IMR-90 (cell line): ENCODE measurements at regions not wholly inside any gene's neighbourhood (a gene's known extent, or its start where the extent isn't known, plus 50 kb on each side); places are given as distances from the start of the nearest gene placed in this dataset.

Source experiments
- ATAC-seq: fragments of 200-7000 bp; cut with Tn5 transposase; 2 replicates; pipeline ENCODE4 v1.9.1; 2020; ENCODE audit warnings: low read depth, mild to moderate bottlenecking, moderate library complexity
- BruUV-seq: library from RNA; stranded (reverse); fragments of 400-500 nt; replicated peaks from 2 replicates; lab custom pipeline; 2021; lab: Mats Ljungman, UMichigan
- CTCF ChIA-PET: fragments of 300-600 bp; formaldehyde crosslinking; extraction: SDS; loops from one replicate; lab custom pipeline; 2021; ENCODE audit warnings: antibody characterized with exemption; lab: Yijun Ruan, JAX
- POLR2A ChIA-PET: fragments of 300-600 bp; sonication (Branson Sonifier 250); formaldehyde crosslinking; loops from one replicate; lab custom pipeline; 2022; ENCODE audit warnings: antibody characterized with exemption; ENCODE audit not compliant: unreplicated experiment; lab: Charles Lee
- DNase-seq: peaks from one replicate; pipeline ENCODE4 v3.0.0; 2013
- H2AFZ ChIP-seq: replicated peaks from 2 replicates; pipeline ENCODE3; 2013; ENCODE audit warnings: low read length, mild to moderate bottlenecking; ENCODE audit not compliant: poor library complexity
- H2AK5ac ChIP-seq: 2 replicates; pipeline ENCODE4 v1.6.1; 2013; ENCODE audit warnings: low read depth, low read length, inconsistent platforms
- H2AK9ac ChIP-seq: replicated peaks from 2 replicates; pipeline ENCODE3; 2013; ENCODE audit warnings: mild to moderate bottlenecking, low read depth, low read length, moderate library complexity; ENCODE audit not compliant: poor library complexity
- H2BK120ac ChIP-seq: 2 replicates; pipeline ENCODE4 v1.6.1; 2013; ENCODE audit warnings: low read depth, low read length, inconsistent platforms
- H2BK15ac ChIP-seq: 3 replicates; pipeline ENCODE4 v1.6.1; 2013; ENCODE audit warnings: low read depth, low read length, inconsistent platforms
- H2BK20ac ChIP-seq: 2 replicates; pipeline ENCODE4 v1.6.1; 2013; ENCODE audit warnings: low read depth, mild to moderate bottlenecking, inconsistent platforms, low read length, moderate library complexity
- H2BK5ac ChIP-seq: 2 replicates; pipeline ENCODE4 v1.6.1; 2013; ENCODE audit warnings: mild to moderate bottlenecking, low read depth, low read length, inconsistent platforms; ENCODE audit not compliant: poor library complexity, severe bottlenecking
- H3K14ac ChIP-seq: replicated peaks from 2 replicates; pipeline ENCODE4 v1.6.1; 2013; ENCODE audit warnings: low read depth, low read length, inconsistent platforms
- H3K18ac ChIP-seq: 2 replicates; pipeline ENCODE4 v1.6.1; 2013; ENCODE audit warnings: low read depth, low read length, control low read depth
- H3K23ac ChIP-seq: 2 replicates; pipeline ENCODE4 v1.6.1; 2013; ENCODE audit warnings: low read depth, low read length, inconsistent platforms
- H3K27ac ChIP-seq: 2 replicates; pipeline ENCODE4 v1.5.1; 2013; ENCODE audit warnings: mild to moderate bottlenecking, control low read depth, low read length; ENCODE audit not compliant: insufficient read depth
- H3K27me3 ChIP-seq: 2 replicates; pipeline ENCODE4 v1.6.1; 2013; ENCODE audit warnings: low read length; ENCODE audit not compliant: control insufficient read depth, insufficient read depth
- H3K36me3 ChIP-seq: 2 replicates; pipeline ENCODE4 v1.6.1; 2013; ENCODE audit warnings: low read length, mixed read lengths; ENCODE audit not compliant: control insufficient read depth, insufficient read depth
- H3K4ac ChIP-seq: 2 replicates; pipeline ENCODE4 v1.6.1; 2013; ENCODE audit warnings: low read depth, low read length, inconsistent platforms
- H3K4me1 ChIP-seq: 2 replicates; pipeline ENCODE4 v1.6.1; 2013; ENCODE audit warnings: low read length, mixed read lengths; ENCODE audit not compliant: control insufficient read depth, insufficient read depth
- H3K4me2 ChIP-seq: 2 replicates; pipeline ENCODE4 v1.6.1; 2013; ENCODE audit warnings: low read depth, mild to moderate bottlenecking, control low read depth, low read length, moderate library complexity
- H3K4me3 ChIP-seq: 2 replicates; pipeline ENCODE4 v1.5.1; 2013; ENCODE audit warnings: low read depth, mild to moderate bottlenecking, control low read depth, low read length, moderate library complexity; ENCODE audit not compliant: insufficient read depth
- H3K56ac ChIP-seq: 2 replicates; pipeline ENCODE4 v1.6.1; 2013; ENCODE audit warnings: low read length, inconsistent platforms; ENCODE audit not compliant: insufficient read depth; ENCODE audit errors: extremely low read depth
- H3K79me1 ChIP-seq, 2 experiments: 2 replicates each; pipeline ENCODE4 v1.6.1; 2013; ENCODE audit warnings: low read length in 2 of 2, inconsistent platforms in 1 of 2, low read depth in 1 of 2
- H3K9ac ChIP-seq: 2 replicates; pipeline ENCODE4 v1.6.1; 2013; ENCODE audit warnings: low read depth, low read length, control low read depth
- H3K9me1 ChIP-seq: 2 replicates; pipeline ENCODE4 v1.6.1; 2013; ENCODE audit warnings: low read length, inconsistent platforms; ENCODE audit not compliant: insufficient read depth
- H3K9me3 ChIP-seq: 2 replicates; pipeline ENCODE4 v1.6.1; 2013; ENCODE audit warnings: low read length; ENCODE audit not compliant: control insufficient read depth, insufficient read depth
- H4K20me1 ChIP-seq: 2 replicates; pipeline ENCODE4 v1.6.1; 2013; ENCODE audit warnings: low read length, inconsistent platforms; ENCODE audit not compliant: insufficient read depth
- H4K5ac ChIP-seq: 2 replicates; pipeline ENCODE4 v1.6.1; 2013; ENCODE audit warnings: mild to moderate bottlenecking, low read depth, low read length, control low read depth
- H4K8ac ChIP-seq, 2 experiments: 2 replicates each; pipeline ENCODE4 v1.6.1; 2013; ENCODE audit warnings: low read depth in 2 of 2, low read length in 2 of 2, control low read depth in 1 of 2, inconsistent platforms in 1 of 2
- H4K91ac ChIP-seq: 2 replicates; pipeline ENCODE4 v1.6.1; 2013; ENCODE audit warnings: low read depth, low read length, inconsistent platforms; ENCODE audit not compliant: insufficient read depth
- BHLHE40 ChIP-seq: fragments of 150-350 bp; IDR thresholded peaks from 2 replicates; pipeline ENCODE4 v1.6.1; 2016; ENCODE audit warnings: mild to moderate bottlenecking, low read depth, low read length
- CEBPB ChIP-seq: IDR thresholded peaks from 2 replicates; pipeline ENCODE4 v1.6.1; 2012; ENCODE audit warnings: low read depth, low read length, improper control_type of control experiment
- CHD1 ChIP-seq: IDR thresholded peaks from 2 replicates; pipeline ENCODE4 v1.6.1; 2012; ENCODE audit warnings: low read depth, low read length, improper control_type of control experiment
- CTCF ChIP-seq: conservative IDR thresholded peaks from 2 replicates; pipeline ENCODE4 v1.5.1; 2012; ENCODE audit warnings: mild to moderate bottlenecking, low read depth, low read length, improper control_type of control experiment
- ELK1 ChIP-seq: fragments of 150-350 bp; IDR thresholded peaks from 2 replicates; pipeline ENCODE4 v1.6.1; 2016; ENCODE audit warnings: low read depth, mild to moderate bottlenecking, low read length, moderate library complexity, borderline replicate concordance
- FOS ChIP-seq: fragments of 150-350 bp; IDR thresholded peaks from 2 replicates; pipeline ENCODE4 v1.6.1; 2016; ENCODE audit warnings: low read depth, low read length
- MAFK ChIP-seq: IDR thresholded peaks from 2 replicates; pipeline ENCODE4 v1.6.1; 2012; ENCODE audit warnings: low read depth, low read length, improper control_type of control experiment
- MAZ ChIP-seq: IDR thresholded peaks from 2 replicates; pipeline ENCODE4 v1.6.1; 2012; ENCODE audit warnings: low read depth, mild to moderate bottlenecking, low read length, improper control_type of control experiment, moderate library complexity, borderline replicate concordance
- MXI1 ChIP-seq: IDR thresholded peaks from 2 replicates; pipeline ENCODE4 v1.6.1; 2012; ENCODE audit warnings: low read depth, mild to moderate bottlenecking, low read length, moderate library complexity, borderline replicate concordance
- NFE2L2 ChIP-seq: fragments of 150-350 bp; IDR thresholded peaks from 2 replicates; pipeline ENCODE4 v1.6.1; 2016; ENCODE audit warnings: low read depth, mild to moderate bottlenecking, low read length
- POLR2A ChIP-seq: IDR thresholded peaks from 2 replicates; pipeline ENCODE4 v1.6.1; 2012; ENCODE audit warnings: mild to moderate bottlenecking, low read depth, low read length
- RAD21 ChIP-seq: IDR thresholded peaks from 2 replicates; pipeline ENCODE4 v1.6.1; 2012; ENCODE audit warnings: low read length, improper control_type of control experiment
- RCOR1 ChIP-seq: IDR thresholded peaks from 2 replicates; pipeline ENCODE4 v1.6.1; 2012; ENCODE audit warnings: mild to moderate bottlenecking, low read length, improper control_type of control experiment; ENCODE audit not compliant: insufficient replicate concordance
- RFX5 ChIP-seq: IDR thresholded peaks from 2 replicates; pipeline ENCODE4 v1.8.0; 2012; ENCODE audit warnings: low read depth, mild to moderate bottlenecking, low read length, moderate library complexity
- USF2 ChIP-seq: fragments of 150-350 bp; IDR thresholded peaks from 2 replicates; pipeline ENCODE4 v1.6.1; 2017; ENCODE audit warnings: mild to moderate bottlenecking, antibody characterized with exemption, low read length, low read depth
- dilution Hi-C: fragments of 300-500 bp; cut with HindIII; formaldehyde crosslinking; loops from one replicate; pipeline ENCODE4 v1.14.3; 2018; ENCODE audit warnings: low sequenced_read_pairs; ENCODE audit not compliant: unreplicated experiment
- in situ Hi-C: fragments of 300-500 bp; cut with MboI; formaldehyde crosslinking; loops from 3 replicates; pipeline ENCODE4 v1.14.3; 2019; ENCODE audit warnings: low sequenced_read_pairs, inconsistent platforms, mixed read lengths
- intact Hi-C: fragments of 100-400 bp; cut with micrococcal nuclease; formaldehyde crosslinking; loops from 2 replicates; pipeline ENCODE4 v1.10.0; 2022

- dilution Hi-C loops (no loop called here), in situ Hi-C loops (no loop called here), intact Hi-C loops (no loop called here)
- Histone ChIP-seq H3K79me1 (no peaks in the 10 kb centered on the region), H3K9me1 (no peaks in the 10 kb centered on the region), H3K23ac (no peak overlapping the region), H3K4me2 (no peak overlapping the region), H3K36me3 (no peaks in the 10 kb centered on the region), H3K4ac (no peak overlapping the region), H3K27ac (no peak overlapping the region), H3K14ac (no peak overlapping the region), H2BK120ac (no peak overlapping the region), H2AFZ (no peak overlapping the region), H2AK5ac (no peak overlapping the region), H2AK9ac (no peak overlapping the region), H4K91ac (no peak overlapping the region), H3K9me3 (peaks cover 25% of the 10 kb centered on the region), H3K9ac (no peak overlapping the region), H4K8ac (no peak overlapping the region), H4K5ac (no peak overlapping the region), H2BK20ac (no peak overlapping the region), H3K27me3 (no peaks in the 10 kb centered on the region), H3K18ac (no peak overlapping the region), H2BK15ac (no peak overlapping the region), H4K20me1 (no peaks in the 10 kb centered on the region), H3K56ac (no peak overlapping the region), H3K4me1 (no peaks in the 10 kb centered on the region), H2BK5ac (no peak overlapping the region), H3K4me3 (no peak overlapping the region)
- ChIA-PET POLR2A (no interaction called here), CTCF (no interaction called here)
- TF ChIP-seq CTCF, result no peak
- no peak for TF ChIP-seq CEBPB
- TF ChIP-seq ELK1, result no peak
- TF ChIP-seq MAFK, result no peak
- TF ChIP-seq MAZ, result no peak
- no peak for TF ChIP-seq RFX5
- no peak for TF ChIP-seq MXI1
- no peak for TF ChIP-seq BHLHE40
- no peak for TF ChIP-seq NFE2L2
- no peak for TF ChIP-seq RAD21
- TF ChIP-seq RCOR1, result no peak
- no peak for TF ChIP-seq FOS
- no peak for TF ChIP-seq USF2
- no peak for TF ChIP-seq CHD1
- no peak for TF ChIP-seq POLR2A
- no peak for DNase-seq
- no TSS peak for BruUV-seq
- ATAC-seq, result no peak
Measured at GRCh38 chr13:69641773-69642172, 465.9 kb upstream of the ATXN8OS start.
